Activated T-cell treated with anti-CD3 and anti-CD28 coated beads, Interleukin-2, amount 50 U/mL, for 48 hours (primary cell): ENCODE measurements at regions not wholly inside any gene's neighbourhood (a gene's known extent, or its start where the extent isn't known, plus 50 kb on each side); places are given as distances from the start of the nearest gene placed in this dataset.
"Not testable (repeated sequence)": the region's sequence is repeated elsewhere in the genome, so short reads cannot be mapped to it uniquely, and the experiment has no call there.

ENCODE experiments used
- DNase-seq, 2 experiments: peaks; one replicate each; pipeline ENCODE4 v3.0.0-alpha.2; 2020

DNA sequence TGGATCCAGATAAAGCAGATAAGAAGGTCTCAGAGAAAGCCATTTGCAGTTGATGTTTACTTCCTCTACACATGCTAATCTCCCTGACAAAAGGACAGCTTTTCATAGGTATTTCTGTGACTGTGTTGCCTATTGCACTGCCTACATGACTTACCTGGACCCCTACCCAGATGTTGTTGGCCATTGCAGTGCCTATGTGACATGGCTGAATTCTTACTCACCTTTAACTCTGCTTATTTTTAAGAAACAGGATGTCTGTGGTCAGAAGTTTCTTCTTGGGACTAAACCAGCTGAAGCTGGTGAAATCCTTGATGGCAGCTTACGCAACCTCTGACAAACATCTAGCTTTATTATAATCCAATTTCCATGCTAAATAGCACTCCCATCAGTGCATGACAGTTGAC, 50.7 kb downstream of the PPIAL4D start:
- DNase-seq = not testable (repeated sequence)

GRCh38 chr1:145189543-145190030, 52.4 kb downstream of the PPIAL4D start:
- DNase-seq = not testable (repeated sequence)

GRCh38 chr1:145188869-145189542, 53.0 kb downstream of the PPIAL4D start:
- not testable (repeated sequence) for DNase-seq

DNA sequence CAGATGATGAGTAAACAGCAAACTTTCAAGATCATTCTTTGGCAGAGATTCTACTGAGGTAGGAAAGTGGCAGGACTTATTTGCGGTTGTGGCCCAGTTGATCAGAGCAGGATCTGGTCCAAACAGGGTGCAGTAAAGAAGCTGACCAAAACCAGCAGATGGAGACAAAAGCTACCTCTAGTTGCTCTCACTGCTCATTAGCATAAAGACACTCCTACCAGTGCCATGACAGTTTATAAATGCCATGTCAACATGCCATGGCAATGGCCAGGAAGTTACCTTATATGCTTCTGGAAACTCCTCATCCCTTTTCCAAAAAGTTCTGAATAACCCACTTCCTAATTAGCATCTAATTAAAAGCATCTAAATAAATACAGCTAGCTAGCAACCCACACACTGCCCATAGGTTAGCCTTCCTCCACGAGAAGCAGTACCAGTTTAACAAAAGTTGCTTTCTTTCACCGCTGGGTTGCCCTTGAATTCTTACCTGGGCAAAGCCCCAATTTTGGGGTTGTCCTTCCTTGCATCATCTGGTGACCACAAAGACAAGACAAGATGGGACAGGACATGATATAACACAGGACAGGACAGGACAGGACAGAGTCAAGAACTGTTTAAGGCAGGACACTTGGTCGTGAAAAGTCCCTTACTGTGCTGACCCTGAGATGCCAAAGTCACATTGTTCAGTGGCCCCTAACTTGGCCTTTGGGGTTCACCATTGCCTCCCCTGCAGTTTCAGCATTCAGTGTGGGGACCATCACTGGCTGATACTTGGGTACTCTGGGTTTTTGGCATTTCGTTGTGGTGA, 59.2 kb downstream of the PPIAL4D start:
- not testable (repeated sequence) for DNase-seq

DNA sequence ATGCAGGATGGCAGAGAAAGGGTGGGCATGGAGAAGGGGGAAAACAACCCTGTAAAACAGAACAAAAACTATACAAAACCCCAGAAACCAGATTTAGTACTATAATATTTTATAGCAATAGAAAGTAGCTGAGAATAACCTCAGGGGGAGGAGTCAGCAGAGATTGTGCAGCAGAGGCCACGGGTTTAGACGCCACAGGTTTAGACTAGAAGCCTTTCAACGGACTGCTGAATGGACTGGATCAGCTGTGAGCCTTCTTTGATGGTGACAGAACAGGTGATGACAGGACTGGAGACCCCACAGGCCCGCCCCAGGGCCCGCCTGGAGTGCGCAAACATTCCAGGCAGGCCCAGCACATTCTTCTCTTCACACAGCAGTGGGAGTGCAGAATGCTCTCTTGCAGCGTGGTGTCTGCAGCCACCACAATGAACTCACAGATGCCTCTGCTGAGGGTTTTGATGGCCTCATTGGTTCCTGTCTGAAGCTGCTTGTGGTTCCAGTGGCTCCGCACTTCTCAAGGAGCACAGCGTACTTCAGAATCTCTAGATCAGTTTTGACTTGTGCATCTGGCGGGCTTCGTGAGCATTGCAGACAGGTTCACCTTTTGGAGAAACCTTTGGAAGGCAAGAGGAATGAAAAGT, 65.6 kb downstream of the PPIAL4D start:
- peak; percentile 28 to 42 for DNase-seq

- DNase-seq = not testable (repeated sequence)
Observed at GRCh38 chr1:145174377-145174776, 67.6 kb downstream of the PPIAL4D start.

GRCh38 chr1:145168220-145168848, 72.6 kb downstream of the FAM72D start:
- DNase-seq = not testable (repeated sequence)

GRCh38 chr1:145164360-145164759, 68.6 kb downstream of the FAM72D start:
- not testable (repeated sequence) for DNase-seq
